ENCODE measurements at regions not wholly inside any gene's neighbourhood (a gene's known extent, or its start where the extent isn't known, plus 50 kb on each side); places are given as distances from the start of the nearest gene placed in this dataset.

GRCh38 chrX:55924574-55924973, 207.0 kb downstream of the RRAGB start:
- no peaks in the 10 kb centered on the region for H3K9me3 ChIP-seq (ENCODE audit: insufficient read depth in 2 of 2, low read depth in 1 of 2, low read length in 1 of 2)

More at GRCh38 chrX:55924574-55924973, 207.0 kb downstream of the RRAGB start:
- H3K18ac ChIP-seq (ENCODE audit: extremely low read depth, low read length) = no peak overlapping the region
- 100% methylated on average over 1 of the region's 6 CpGs; no CpG with 5 or more reads in 1 of the 2 experiments for WGBS, 2 experiments (ENCODE audit: extremely low coverage in 1 of 2, insufficient coverage in 1 of 2, insufficient read length in 1 of 2, insufficient replicate concordance in 2 of 2, low coverage in 1 of 2, low lambda C conversion rate in 2 of 2, missing lambda C conversion rate in 1 of 2)
- H3K4ac ChIP-seq (replicated peaks; ENCODE audit: insufficient read length, low read depth, low read length) = no peak overlapping the region
- DNase-seq (ENCODE audit: low read depth in 1 of 2, low spot score in 2 of 2) = peak in 1 of 2 experiments; percentile 49
- no peak overlapping the region for H4K5ac ChIP-seq (ENCODE audit: insufficient read length, low read depth, low read length)
- CTCF ChIA-PET (ENCODE audit: partially characterized antibody) = interaction anchor here (0.6 to 0.7 kb wide), 3 partner anchors 8 to 119 kb away, joined by 3 to 4 read pairs (median 3); no protein-coding TSS in a partner anchor
- TF ChIP-seq CTCF (IDR thresholded peaks at IDR 0.05; ENCODE audit: control extremely low read depth in 1 of 3, insufficient read depth in 1 of 3, low read depth in 1 of 3, low read length in 3 of 3) (peak in 1 of 3 experiments; percentile 21; a peak in 1 of 4 replicates), CHD1 (IDR thresholded peaks at IDR 0.05; ENCODE audit: low read depth, low read length) (no peak), SIX5 (IDR thresholded peaks at IDR 0.05; ENCODE audit: low read depth, low read length) (no peak), POLR2A (IDR thresholded peaks at IDR 0.05; ENCODE audit: control extremely low read depth in 1 of 2, low read depth in 2 of 2, low read length in 2 of 2) (no peak), KDM4A (IDR thresholded peaks at IDR 0.05; ENCODE audit: low read depth, low read length, severe bottlenecking) (no peak), USF2 (IDR thresholded peaks at IDR 0.05; ENCODE audit: low read length) (no peak), RNF2 (IDR thresholded peaks at IDR 0.05; ENCODE audit: borderline replicate concordance, low read depth, low read length, missing control alignments, poor library complexity, severe bottlenecking) (no peak)
- no peak overlapping the region for H3K23ac ChIP-seq (ENCODE audit: insufficient read length)
- H2AFZ ChIP-seq (ENCODE audit: low read length) = no peak overlapping the region
- no peak overlapping the region for H2BK12ac ChIP-seq (ENCODE audit: low read depth, low read length)
- no peak overlapping the region for H2BK120ac ChIP-seq (replicated peaks; ENCODE audit: low read depth, low read length)
- POLR2A ChIA-PET (ENCODE audit: partially characterized antibody) = no interaction called here
- H3K27ac ChIP-seq (ENCODE audit: low read depth, low read length) = no peak overlapping the region
- no peak overlapping the region for H3K4me2 ChIP-seq (ENCODE audit: insufficient read depth in 1 of 2, low read depth in 2 of 2, low read length in 2 of 2)
- no peak overlapping the region for H2BK20ac ChIP-seq (ENCODE audit: low read length)
- H3K36me3 ChIP-seq (ENCODE audit: control insufficient read depth in 2 of 4, insufficient read depth in 4 of 4, low read length in 3 of 4) = no peaks in the 10 kb centered on the region
- H2BK5ac ChIP-seq (ENCODE audit: low read depth, low read length) = no peak overlapping the region
- no peaks in the 10 kb centered on the region for H3K27me3 ChIP-seq (replicated peaks in 1 of 4; ENCODE audit: control insufficient read depth in 3 of 4, extremely low read depth in 1 of 4, insufficient read depth in 3 of 4, low read length in 3 of 4)
- H2BK15ac ChIP-seq (ENCODE audit: low read length) = no peak overlapping the region
- no peaks in the 10 kb centered on the region; the same call in 1 of the 2 replicates for H3K79me1 ChIP-seq (ENCODE audit: low read depth, low read length)
- no peak overlapping the region for H3K4me3 ChIP-seq (ENCODE audit: extremely low read depth in 1 of 4, insufficient read depth in 2 of 4, low read depth in 3 of 4, low read length in 4 of 4)
- H2AK5ac ChIP-seq (ENCODE audit: low read depth, low read length) = no peak overlapping the region
- no peak overlapping the region for H4K8ac ChIP-seq (ENCODE audit: extremely low read depth, insufficient read depth, low read length)
- H3K79me2 ChIP-seq (ENCODE audit: control insufficient read depth in 1 of 2, insufficient read depth in 2 of 2, low read length in 2 of 2) = no peaks in the 10 kb centered on the region
- no peak overlapping the region for H3K56ac ChIP-seq (replicated peaks; ENCODE audit: insufficient read length, low read depth, low read length)
- H3K4me1 ChIP-seq (replicated peaks in 1 of 4; ENCODE audit: control insufficient read depth in 3 of 4, insufficient read depth in 4 of 4, low read length in 3 of 4) = no peaks in the 10 kb centered on the region
- H4K91ac ChIP-seq (replicated peaks; ENCODE audit: insufficient read length, low read length) = no peak overlapping the region
- H4K20me1 ChIP-seq (replicated peaks in 1 of 2; ENCODE audit: control insufficient read depth in 1 of 2, insufficient read depth in 2 of 2, low read length in 2 of 2) = no peaks in the 10 kb centered on the region
- FAIRE-seq = no peak
- no peak overlapping the region for H3K14ac ChIP-seq (ENCODE audit: insufficient read length)
- no peaks in the 10 kb centered on the region for H3K23me2 ChIP-seq (ENCODE audit: low read depth, low read length)
- H3K9ac ChIP-seq (replicated peaks in 1 of 4; ENCODE audit: extremely low read depth in 1 of 4, low read depth in 3 of 4, low read length in 3 of 4) = no peak overlapping the region
